ENCODE measurements at regions not wholly inside any gene's neighbourhood (a gene's known extent, or its start where the extent isn't known, plus 50 kb on each side); places are given as distances from the start of the nearest gene placed in this dataset.

DNA sequence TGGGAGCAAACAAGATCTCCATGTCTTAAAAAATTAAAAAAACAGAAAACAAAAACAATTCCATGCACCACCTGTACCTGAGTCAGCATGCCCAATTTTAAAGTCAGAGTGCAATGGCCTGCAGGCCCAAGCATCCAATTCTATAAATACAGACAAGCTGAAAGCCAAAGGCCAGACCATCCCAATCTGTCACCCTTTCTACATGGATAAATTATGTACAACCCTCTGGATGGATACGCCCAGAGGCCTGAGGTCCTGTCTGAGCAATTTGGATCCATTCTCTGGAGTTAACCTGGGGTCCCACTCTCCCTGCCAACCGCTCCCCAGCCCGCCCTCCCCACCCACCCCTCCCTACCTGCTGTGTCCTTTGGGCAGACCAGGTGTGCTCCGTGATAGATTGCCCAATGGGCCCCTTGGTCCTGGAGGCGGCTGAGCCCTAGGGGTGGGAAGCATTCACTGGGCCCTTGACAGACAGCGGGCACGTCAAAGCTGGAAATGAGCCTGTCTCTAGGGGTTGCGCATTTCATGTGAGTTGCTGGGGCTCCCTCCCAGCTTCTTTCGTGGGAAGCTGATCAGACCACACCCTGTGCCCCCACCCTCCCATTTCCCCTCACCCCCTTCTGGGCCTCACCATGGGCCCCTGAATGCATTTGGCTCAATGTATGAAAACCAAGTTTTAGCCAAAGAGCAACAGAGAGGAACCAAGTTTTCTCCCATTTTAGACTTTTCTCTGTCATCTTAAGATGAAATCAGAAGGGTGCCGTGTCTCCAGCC lies 171.3 kb downstream of the BCL11B start:
- no peak for DNase-seq

DNA sequence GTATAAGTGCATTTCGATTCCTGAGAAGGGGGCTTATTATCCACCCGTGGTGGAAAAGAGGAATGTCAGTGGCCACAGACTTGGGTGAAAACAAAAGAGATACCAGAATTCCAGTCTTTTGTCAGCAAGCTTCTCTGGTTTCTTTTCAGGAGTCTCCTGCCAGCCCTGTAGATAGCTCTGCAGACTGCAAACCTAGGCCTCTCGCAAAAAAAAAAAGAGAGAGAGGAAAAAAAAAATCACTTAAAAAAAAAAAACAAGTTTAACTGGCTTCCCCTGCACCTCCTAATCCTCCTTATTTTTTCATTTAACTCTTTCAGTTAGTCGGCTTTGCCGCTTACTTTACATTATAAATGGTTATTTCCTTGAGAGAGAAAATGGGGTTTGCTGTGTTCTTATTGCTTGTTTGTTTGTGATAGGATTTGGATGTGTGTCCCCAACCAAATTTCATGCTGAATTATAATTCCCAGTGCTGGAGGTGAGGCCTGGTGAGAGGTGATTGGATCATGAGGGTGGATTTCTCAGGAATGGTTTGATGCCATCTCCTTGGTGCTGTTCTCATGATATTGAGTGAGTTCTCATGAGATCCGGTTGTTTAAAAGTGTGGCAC lies 170.0 kb downstream of the BCL11B start:
- DNase-seq, result no peak

DNA sequence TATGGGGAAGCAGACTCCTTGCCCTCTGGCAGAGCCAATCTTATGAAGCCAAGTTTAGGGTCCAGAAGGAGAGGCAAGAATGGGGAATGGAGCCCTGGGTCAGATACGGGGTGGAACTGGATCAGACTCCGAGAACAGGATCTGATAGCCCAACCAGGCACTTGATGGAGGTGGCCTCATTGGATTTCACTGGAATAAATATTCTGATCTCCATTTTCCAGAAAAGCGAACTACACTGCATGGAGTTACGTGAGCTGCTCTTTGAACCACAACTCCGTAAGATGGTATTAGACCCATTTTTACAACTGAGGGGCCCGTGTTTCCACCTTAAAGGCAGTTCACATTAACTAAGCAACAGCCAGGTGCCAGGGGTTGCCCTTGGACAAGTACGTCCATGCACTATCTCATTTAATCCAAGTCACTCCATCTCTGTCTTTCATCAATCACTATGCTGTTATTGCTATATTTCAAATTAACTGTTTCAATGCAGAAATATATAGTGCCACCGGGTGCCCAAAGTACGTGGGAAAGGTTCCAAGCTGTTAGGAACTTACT lies 155.2 kb downstream of the BCL11B start:
- no peak for DNase-seq

DNA sequence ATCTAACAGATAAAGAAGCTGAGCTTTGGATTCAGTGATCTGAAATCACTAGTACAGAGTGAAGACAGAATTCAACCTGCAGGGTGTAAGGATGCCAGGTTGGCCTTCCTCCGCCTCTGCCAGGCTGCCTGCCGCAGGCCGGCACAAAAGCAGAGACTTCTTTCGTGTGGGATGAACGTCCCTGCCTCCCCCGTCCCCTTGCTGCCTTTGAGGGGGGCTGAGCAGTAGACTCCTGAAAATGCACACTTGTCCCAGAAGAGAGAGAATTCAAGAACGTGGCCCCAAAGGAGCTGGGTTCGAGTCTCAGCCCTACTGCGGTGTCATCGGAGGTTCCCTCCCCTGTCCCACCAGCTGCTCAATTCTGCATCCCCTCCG lies 154.3 kb downstream of the BCL11B start:
- DNase-seq, result no peak

DNA sequence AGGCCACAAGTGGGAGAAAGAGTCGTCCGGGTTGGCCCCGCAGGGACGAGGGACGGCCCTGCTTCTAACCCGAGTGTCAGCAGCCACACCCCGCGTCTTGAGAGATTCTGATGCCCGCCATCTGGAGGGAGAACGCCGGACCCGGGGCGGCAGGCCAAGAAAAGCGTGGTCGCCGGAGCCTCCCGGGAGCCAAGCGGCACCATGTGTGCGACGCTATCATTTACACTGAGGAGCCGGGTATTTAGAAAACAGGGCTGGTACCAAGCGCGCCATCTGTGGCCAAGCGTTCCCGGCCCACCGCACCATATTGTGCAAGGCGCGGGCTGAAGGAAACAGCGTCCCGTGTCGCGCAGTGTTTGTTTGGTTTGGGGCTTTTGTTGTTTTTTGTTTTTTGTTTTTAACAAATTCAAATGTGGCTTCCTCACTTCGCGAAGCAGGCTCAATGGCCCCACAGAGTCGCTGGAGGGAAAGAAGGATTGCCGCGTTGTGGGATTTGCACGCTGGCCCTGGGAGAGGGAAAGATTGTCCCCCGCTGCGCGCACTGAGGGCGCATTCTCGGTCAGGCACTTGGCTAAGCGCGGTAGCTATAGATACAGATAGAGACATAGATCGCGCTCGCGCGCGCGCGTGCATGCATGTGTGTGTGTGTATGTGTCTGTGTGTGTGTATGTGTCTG lies 153.8 kb downstream of the BCL11B start:
- DNase-seq, result peak in 1 of 4 experiments; percentile 20

DNA sequence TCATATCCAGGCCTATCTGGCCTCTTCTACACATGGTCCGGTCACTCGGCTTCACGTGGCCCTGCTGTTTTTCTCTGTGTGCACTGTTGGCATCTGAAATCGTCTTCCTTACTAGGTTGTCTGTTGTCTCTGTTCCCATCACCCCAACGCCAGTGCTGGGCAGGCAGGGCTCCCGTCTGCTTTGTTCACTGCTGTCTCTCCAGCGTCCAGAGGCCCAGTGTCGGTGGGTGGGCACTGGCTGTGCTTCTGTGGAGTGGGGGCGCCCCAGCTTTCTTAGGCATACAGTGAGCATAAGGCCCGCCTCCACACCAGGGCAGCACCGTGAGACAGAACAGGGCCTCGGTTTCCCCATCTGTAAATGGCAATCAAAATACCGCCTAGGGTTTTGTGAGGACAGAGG lies 153.1 kb downstream of the BCL11B start:
- DNase-seq, result no peak
